GM21390 (cell line): ENCODE measurements at regions not wholly inside any gene's neighbourhood (a gene's known extent, or its start where the extent isn't known, plus 50 kb on each side); places are given as distances from the start of the nearest gene placed in this dataset.
"Not testable (repeated sequence)": the region's sequence is repeated elsewhere in the genome, so short reads cannot be mapped to it uniquely, and the experiment has no call there.

Source experiments
- ATAC-seq: cut with Tn5 transposase; IDR thresholded peaks from one replicate; pipeline ENCODE4 v1.9.1; 2021; ENCODE audit not compliant: unreplicated experiment

DNA sequence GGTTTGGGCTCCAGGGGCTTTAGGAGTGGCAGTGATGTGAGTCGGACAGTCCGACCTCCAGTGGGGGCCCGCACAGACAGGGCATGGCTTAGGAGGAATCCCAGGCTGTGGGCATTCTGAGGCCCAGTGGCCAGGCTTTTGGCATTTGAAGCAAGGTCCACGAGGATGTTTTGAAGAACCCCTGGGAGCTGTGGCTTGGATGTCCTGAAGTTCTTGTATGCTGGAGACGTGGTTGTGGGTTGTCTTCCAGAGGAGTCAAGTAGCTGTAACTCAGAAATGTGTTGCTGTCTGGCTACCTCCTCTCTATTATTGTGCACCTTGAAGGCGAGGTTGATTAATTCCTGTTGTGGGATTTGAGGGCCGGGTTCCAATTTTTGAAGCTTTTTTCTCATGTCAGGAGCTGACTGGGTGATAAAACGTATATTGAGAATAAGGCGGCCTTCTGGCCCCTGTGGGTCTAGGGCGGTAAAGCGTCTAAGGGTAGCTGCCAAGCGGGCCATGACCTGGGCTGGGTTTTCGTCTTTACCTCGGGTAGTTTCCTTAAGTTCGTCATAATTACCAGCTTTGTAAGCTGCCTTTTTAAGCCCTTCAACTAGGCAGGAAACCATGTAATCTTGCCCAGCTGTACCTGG is 67.3 kb upstream of the EZR start:
- ATAC-seq = not testable (repeated sequence)

GRCh38 chr6:158881884-158882283 is 62.7 kb upstream of the EZR start:
- ATAC-seq = not testable (repeated sequence)

DNA sequence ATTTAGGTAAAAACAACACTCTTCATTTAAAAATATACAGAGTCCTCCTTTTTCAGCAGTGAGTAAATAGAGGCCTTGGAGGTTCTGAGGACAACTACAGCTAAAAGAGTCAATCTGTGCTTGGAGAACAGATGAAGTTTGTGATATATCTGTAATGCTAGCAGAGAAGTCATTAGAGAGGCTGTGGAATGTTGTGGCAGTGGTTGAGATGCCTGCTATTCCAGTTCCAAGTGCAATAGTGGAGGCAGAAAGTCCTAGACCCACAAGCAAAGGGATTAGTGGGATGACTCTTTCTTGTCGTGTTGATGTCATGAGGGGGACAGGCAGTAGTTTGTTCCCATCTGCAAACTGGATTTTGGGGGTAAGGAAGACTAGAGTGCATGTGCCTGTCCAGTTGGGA is 62.1 kb upstream of the EZR start:
- not testable (repeated sequence) for ATAC-seq

DNA sequence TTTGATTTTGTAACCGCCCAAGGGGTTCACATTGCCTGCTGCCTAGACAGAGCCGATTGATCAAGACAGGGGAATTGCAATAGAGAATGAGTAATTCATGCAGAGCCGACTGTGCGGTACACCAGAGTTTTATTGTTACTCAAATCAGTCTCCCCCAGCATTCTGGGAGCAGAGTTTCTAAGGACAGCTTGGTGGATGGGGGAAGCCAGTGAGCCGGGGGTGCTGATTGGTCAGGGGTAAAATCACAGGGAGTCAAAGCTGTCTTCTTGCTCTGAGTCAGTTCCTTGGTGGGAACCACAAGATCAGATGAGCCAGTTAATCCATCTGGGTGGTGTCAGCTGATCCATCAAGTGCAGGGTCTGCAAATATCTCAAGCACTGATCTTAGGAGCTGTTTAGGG is 60.0 kb upstream of the EZR start:
- ATAC-seq = no peak

GRCh38 chr6:158877716-158878115 is 58.5 kb upstream of the EZR start:
- no peak for ATAC-seq

DNA sequence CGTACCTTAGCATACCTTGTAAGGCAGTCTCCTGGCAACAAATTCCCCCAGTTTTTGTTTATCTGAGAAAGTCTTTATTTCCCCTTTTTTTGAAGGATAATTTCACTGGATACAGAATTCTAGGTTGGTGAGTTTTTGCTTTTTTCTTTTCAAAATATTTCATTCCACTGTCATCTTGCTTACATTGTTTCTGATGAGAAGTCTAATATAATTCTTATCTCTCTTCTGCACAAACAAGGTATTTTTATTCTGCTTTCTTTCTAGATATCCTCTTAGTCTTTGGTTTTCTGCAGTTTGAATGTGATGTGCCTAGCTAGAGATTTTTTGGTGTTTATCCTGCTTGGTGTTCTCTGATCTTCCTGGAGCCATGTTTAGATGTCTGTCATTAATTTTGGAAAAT is 57.7 kb upstream of the EZR start:
- ATAC-seq = no peak

- no peak for ATAC-seq
Measured at GRCh38 chr6:158870649-158870957, 51.4 kb upstream of the EZR start.

- peak; percentile 94 for ATAC-seq
Measured at GRCh38 chr6:158869826-158870648, 50.9 kb upstream of the EZR start.

DNA sequence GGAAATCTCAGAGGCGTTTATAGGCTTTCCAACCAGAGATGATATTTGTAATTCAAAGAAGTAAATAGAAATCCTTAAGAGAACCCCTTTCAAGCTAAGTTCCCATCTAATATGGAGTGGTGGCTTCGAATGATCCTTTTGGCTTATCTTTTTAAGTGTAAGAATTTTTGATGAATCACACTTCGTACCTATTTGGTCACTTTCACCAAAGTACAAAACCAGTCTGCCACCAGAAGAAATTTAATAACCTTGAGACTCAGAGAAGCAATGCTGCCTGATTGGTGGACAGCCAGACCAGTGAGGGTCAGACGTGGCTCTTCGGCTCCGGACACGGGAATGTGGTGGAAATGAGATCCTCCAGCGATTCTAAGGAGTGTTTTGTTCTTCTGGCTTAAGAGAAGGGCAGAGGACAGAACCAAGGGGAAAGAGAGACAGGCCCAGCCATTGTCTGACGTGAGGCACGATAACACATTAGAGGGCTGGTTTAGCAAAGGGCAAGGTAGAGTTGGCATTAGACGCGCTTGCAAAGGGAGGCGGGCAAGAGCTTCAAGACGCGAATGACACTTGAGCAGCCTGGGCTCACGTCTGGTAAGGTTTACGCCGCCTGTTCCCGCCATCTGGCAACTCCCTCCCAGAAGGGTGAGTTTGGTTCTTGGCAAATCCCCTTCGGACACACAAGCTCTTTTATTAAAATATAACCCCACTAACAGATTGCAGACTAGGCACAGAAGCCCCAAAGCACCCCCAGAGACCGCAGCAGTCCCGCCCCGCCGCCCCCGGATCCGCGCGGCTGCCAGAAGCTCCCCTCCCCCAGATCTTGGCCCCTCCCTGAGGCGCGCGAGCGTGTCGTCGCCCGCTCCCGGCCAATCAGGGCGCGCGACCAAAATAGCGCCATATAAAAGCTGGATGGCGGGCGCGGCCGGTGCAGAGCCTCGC is 50.0 kb upstream of the EZR start:
- peak; percentile 17 for ATAC-seq
